HepG2 (cell line): ENCODE measurements at regions not wholly inside any gene's neighbourhood (a gene's known extent, or its start where the extent isn't known, plus 50 kb on each side); places are given as distances from the start of the nearest gene placed in this dataset.

Experiments
- ATAC-seq: fragments of 200-7000 bp; cut with Tn5 transposase; 3 replicates; pipeline ENCODE4 v1.9.1; 2020; ENCODE audit warnings: mild to moderate bottlenecking, moderate library complexity
- BruUV-seq: library from RNA; stranded (reverse); fragments of 400-500 nt; replicated peaks from 2 replicates; lab custom pipeline; 2021; lab: Mats Ljungman, UMichigan
- CTCF ChIA-PET: fragments of 300-600 bp; formaldehyde crosslinking; extraction: SDS; loops from one replicate; lab custom pipeline; 2021; ENCODE audit warnings: low total read pairs, inconsistent platforms, low intra/inter-chr PET ratio; lab: Yijun Ruan, JAX
- POLR2A ChIA-PET: fragments of 350-600 bp; sonication (Branson Sonifier 250); formaldehyde crosslinking; loops from one replicate; lab custom pipeline; 2020; ENCODE audit warnings: antibody characterized with exemption, inconsistent platforms; lab: Yijun Ruan, JAX
- DNase-seq: peaks from one replicate; pipeline ENCODE4 v3.0.0-alpha.2; 2015; ENCODE audit warnings: low spot score
- FAIRE-seq: peaks from 3 replicates; lab custom pipeline; 2011; peaks lifted over from hg19 to GRCh38; lab: Jason Lieb, UNC
- H2AFZ ChIP-seq: one replicate; pipeline ENCODE4 v1.6.1; 2011; ENCODE audit warnings: low read length, inconsistent platforms
- H3K27ac ChIP-seq: fragments of 300-600 bp; 3 replicates; pipeline ENCODE4 v1.8.0; 2011; ENCODE audit warnings: mixed run types, mild to moderate bottlenecking, mixed read lengths, low read length, inconsistent platforms; ENCODE audit not compliant: insufficient read depth; ENCODE audit errors: extremely low read length
- H3K27me3 ChIP-seq, 2 experiments: fragments of 200-600 bp in 1 of 2; 2 replicates in 1 of 2; 3 replicates in 1 of 2; pipeline versions ENCODE4 v1.6.0 to v1.8.0; 2011; ENCODE audit warnings: low read length in 2 of 2, mild to moderate bottlenecking in 2 of 2, moderate library complexity in 2 of 2, inconsistent platforms in 1 of 2; ENCODE audit not compliant: insufficient read depth in 2 of 2, control insufficient read depth in 1 of 2
- H3K36me3 ChIP-seq, 2 experiments: fragments of 200-600 bp in 1 of 2; replicated peaks in 1 of 2; 2 replicates in 1 of 2; 3 replicates in 1 of 2; pipeline versions ENCODE4 v1.5.1 to v1.8.0; 2011; ENCODE audit warnings: low read length in 2 of 2, inconsistent platforms in 1 of 2; ENCODE audit not compliant: insufficient read depth in 2 of 2, control insufficient read depth in 1 of 2
- H3K4me1 ChIP-seq: 2 replicates; pipeline ENCODE4 v1.5.1; 2012; ENCODE audit warnings: low read length, inconsistent platforms; ENCODE audit not compliant: insufficient read depth
- H3K4me2 ChIP-seq: 2 replicates; pipeline ENCODE4 v1.6.0; 2011; ENCODE audit warnings: low read depth, low read length, inconsistent platforms
- H3K4me3 ChIP-seq, 3 experiments: fragments of 200-600 bp in 1 of 3; sonication (generic), shearing (Covaris generic) in 1 of 3; replicated peaks in 1 of 3; 2 replicates each; pipeline ENCODE4 v1.5.1; 2011 to 2016; ENCODE audit warnings: low read length in 3 of 3, inconsistent platforms in 2 of 3, low read depth in 2 of 3, mild to moderate bottlenecking in 2 of 3, control low read depth in 1 of 3, mixed read lengths in 1 of 3; ENCODE audit not compliant: insufficient read depth in 1 of 3
- H3K79me2 ChIP-seq: one replicate; pipeline ENCODE4 v1.6.1; 2011; ENCODE audit warnings: low read length, inconsistent platforms; ENCODE audit not compliant: insufficient read depth
- H3K9ac ChIP-seq: 2 replicates; pipeline ENCODE4 v1.6.0; 2011; ENCODE audit warnings: mild to moderate bottlenecking, low read depth, low read length, inconsistent platforms; ENCODE audit not compliant: insufficient read depth
- H3K9me3 ChIP-seq: 2 replicates; pipeline ENCODE4 v1.5.1; 2012; ENCODE audit warnings: mild to moderate bottlenecking, low read length
- H4K20me1 ChIP-seq: 2 replicates; pipeline ENCODE4 v1.6.0; 2011; ENCODE audit warnings: inconsistent platforms, mild to moderate bottlenecking, low read length, moderate library complexity; ENCODE audit not compliant: insufficient read depth
- ARID3A ChIP-seq: IDR thresholded peaks from 2 replicates; pipeline ENCODE4 v1.6.1; 2012; ENCODE audit warnings: low read depth, low read length, improper control_type of control experiment
- ESRRA ChIP-seq: sonication (generic); formaldehyde crosslinking; IDR thresholded peaks from 2 replicates; pipeline ENCODE4 v1.5.1; 2020; ENCODE audit warnings: mild to moderate bottlenecking, low read depth, missing genetic modification reagents
- FOXK1 ChIP-seq: sonication (generic); formaldehyde crosslinking; IDR thresholded peaks from 2 replicates; pipeline ENCODE4 v1.4.0; 2020; ENCODE audit warnings: low read depth, missing genetic modification reagents, borderline replicate concordance
- KLF12 ChIP-seq: sonication (generic); formaldehyde crosslinking; IDR thresholded peaks from 2 replicates; pipeline ENCODE4 v1.4.0; 2020; ENCODE audit warnings: missing genetic modification reagents, borderline replicate concordance
- LBX2 ChIP-seq: sonication (generic); formaldehyde crosslinking; IDR thresholded peaks from 2 replicates; pipeline ENCODE4 v1.5.0; 2020; ENCODE audit warnings: missing genetic modification reagents, mild to moderate bottlenecking, borderline replicate concordance
- PRMT3 ChIP-seq: sonication (generic); formaldehyde crosslinking; IDR thresholded peaks from 2 replicates; pipeline ENCODE4 v1.8.1; 2022; ENCODE audit warnings: low read depth, mild to moderate bottlenecking, moderate library complexity, missing genetic modification reagents, borderline replicate concordance
- RCOR2 ChIP-seq: IDR thresholded peaks from 2 replicates; pipeline ENCODE4 v1.6.1; 2016; ENCODE audit warnings: missing biosample characterization, missing genetic modification reagents
- SAFB2 ChIP-seq: sonication (generic); formaldehyde crosslinking; IDR thresholded peaks from 2 replicates; pipeline ENCODE4 v1.5.1; 2020; ENCODE audit warnings: missing genetic modification reagents, low read depth, mild to moderate bottlenecking, borderline replicate concordance
- SP5 ChIP-seq: IDR thresholded peaks from 2 replicates; pipeline ENCODE4 v1.6.1; 2016; ENCODE audit warnings: low read depth, borderline replicate concordance
- ZBTB8A ChIP-seq: sonication (generic); formaldehyde crosslinking; IDR thresholded peaks from 2 replicates; pipeline ENCODE4 v1.4.0; 2020; ENCODE audit warnings: mild to moderate bottlenecking, low read depth, missing genetic modification reagents, borderline replicate concordance
- ZNF207 ChIP-seq: fragments of 450-650 bp; IDR thresholded peaks from 2 replicates; pipeline ENCODE4 v1.6.1; 2016; ENCODE audit warnings: antibody characterized with exemption, borderline replicate concordance
- ZNF256 ChIP-seq: sonication (generic); formaldehyde crosslinking; conservative IDR thresholded peaks from 2 replicates; pipeline ENCODE4 v1.4.0; 2020; ENCODE audit warnings: missing genetic modification reagents
- ZNF281 ChIP-seq: sonication (generic); formaldehyde crosslinking; IDR thresholded peaks from 2 replicates; pipeline ENCODE4 v1.4.0; 2020; ENCODE audit warnings: missing genetic modification reagents, borderline replicate concordance
- ZNF337 ChIP-seq: sonication (generic); formaldehyde crosslinking; IDR thresholded peaks from 2 replicates; pipeline ENCODE4 v1.5.1; 2020; ENCODE audit warnings: missing genetic modification reagents, low read depth, mild to moderate bottlenecking, borderline replicate concordance
- ZNF557 ChIP-seq: sonication (generic); formaldehyde crosslinking; IDR thresholded peaks from 2 replicates; pipeline ENCODE4 v1.4.0; 2020; ENCODE audit warnings: missing genetic modification reagents
- ZNF607 ChIP-seq: sonication (generic); formaldehyde crosslinking; IDR thresholded peaks from 2 replicates; pipeline ENCODE4 v1.5.1; 2020; ENCODE audit warnings: missing genetic modification reagents, mild to moderate bottlenecking, borderline replicate concordance
- ZNF776 ChIP-seq: sonication (generic); formaldehyde crosslinking; IDR thresholded peaks from 2 replicates; pipeline ENCODE4 v1.4.0; 2020; ENCODE audit warnings: mild to moderate bottlenecking, missing genetic modification reagents
- ZNF850 ChIP-seq: sonication (generic); formaldehyde crosslinking; conservative IDR thresholded peaks from 2 replicates; pipeline ENCODE4 v1.9.0; 2021; ENCODE audit warnings: mild to moderate bottlenecking, missing genetic modification reagents
- WGBS: methylation state at CpG from one replicate; pipeline ENCODE4 v1.1.6; 2017; ENCODE audit warnings: low lambda C conversion rate; 5-methylcytosine and 5-hydroxymethylcytosine counted together
- in situ Hi-C: cut with HindIII; loops from 2 replicates; pipeline ENCODE4 v1.10.0; 2017; ENCODE audit warnings: low pct_unique_long_range_greater_than_20kb; ENCODE audit not compliant: extremely low pct_ligation_motif_present
- intact Hi-C: fragments of 100-400 bp; cut with micrococcal nuclease; formaldehyde crosslinking; loops from one replicate; pipeline ENCODE4 v1.10.0; 2022; ENCODE audit not compliant: unreplicated experiment

GRCh38 chr18:67621906-67622305 is 105.4 kb upstream of the DSEL start:
- no peak overlapping the region for H3K27ac ChIP-seq
- CTCF ChIA-PET, result no interaction called here

GRCh38 chr18:67621049-67621713 is 104.7 kb upstream of the DSEL start:
- ATAC-seq, result no peak
- no peaks in the 10 kb centered on the region for H3K27me3 ChIP-seq
- DNase-seq, result no peak
- no peak overlapping the region for H3K4me3 ChIP-seq
- H3K27ac ChIP-seq, result no peak overlapping the region
- POLR2A ChIA-PET, result no interaction called here
- no peaks in the 10 kb centered on the region for H3K9me3 ChIP-seq
- no peaks in the 10 kb centered on the region for H3K4me1 ChIP-seq
- no peak overlapping the region for H3K9ac ChIP-seq
- no peaks in the 10 kb centered on the region for H3K79me2 ChIP-seq
- in situ Hi-C loops, result no loop called here
- H4K20me1 ChIP-seq, result no peaks in the 10 kb centered on the region; the same call in 1 of the 2 replicates
- H3K4me2 ChIP-seq, result no peak overlapping the region
- intact Hi-C loops, result no loop called here
- no peak overlapping the region for H2AFZ ChIP-seq
- 0% methylated on average over 2 of the region's 2 CpGs for WGBS
- CTCF ChIA-PET, result no interaction called here
- FAIRE-seq, result no peak
- no TSS peak for BruUV-seq
- no peaks in the 10 kb centered on the region for H3K36me3 ChIP-seq
- TF ChIP-seq KLF12 (no peak), ZNF607 (CRISPR knock-in tag) (no peak), RCOR2 (CRISPR knock-in tag) (no peak), ESRRA (CRISPR knock-in tag) (no peak), LBX2 (no peak), FOXK1 (CRISPR knock-in tag) (no peak), SAFB2 (no peak), ZNF207 (no peak), ZNF256 (CRISPR knock-in tag) (no peak), ARID3A (no peak), ZNF281 (CRISPR knock-in tag) (no peak)

More at GRCh38 chr18:67621906-67622305, 105.4 kb upstream of the DSEL start:
- intact Hi-C loops, result no loop called here
- no TSS peak for BruUV-seq
- H4K20me1 ChIP-seq, result no peaks in the 10 kb centered on the region; the same call in 1 of the 2 replicates
- POLR2A ChIA-PET, result no interaction called here
- no peaks in the 10 kb centered on the region for H3K9me3 ChIP-seq
- FAIRE-seq (no peak), DNase-seq (no peak), ATAC-seq (no peak)
- no peak for TF ChIP-seq ZBTB8A (CRISPR knock-in tag)
- TF ChIP-seq SP5 (CRISPR knock-in tag), result no peak
- TF ChIP-seq ZNF850 (CRISPR knock-in tag), result no peak
- no peak for TF ChIP-seq ZNF337 (CRISPR knock-in tag)
- no peak for TF ChIP-seq ZNF557
- TF ChIP-seq PRMT3 (CRISPR knock-in tag), result no peak
- TF ChIP-seq ZNF776 (CRISPR knock-in tag), result no peak
- no peaks in the 10 kb centered on the region for H3K36me3 ChIP-seq
- H2AFZ ChIP-seq, result no peak overlapping the region
- no peaks in the 10 kb centered on the region for H3K27me3 ChIP-seq
- H3K4me3 ChIP-seq, result no peak overlapping the region
- no peak overlapping the region for H3K4me2 ChIP-seq
- no peak overlapping the region for H3K9ac ChIP-seq
- H3K4me1 ChIP-seq, result no peaks in the 10 kb centered on the region
- WGBS, result 0% methylated on average over 1 of the region's 1 CpG
- in situ Hi-C loops, result no loop called here
- H3K79me2 ChIP-seq, result no peaks in the 10 kb centered on the region
